GM19025 (cell line): ENCODE measurements at regions not wholly inside any gene's neighbourhood (a gene's known extent, or its start where the extent isn't known, plus 50 kb on each side); places are given as distances from the start of the nearest gene placed in this dataset.
"Not testable (repeated sequence)": the region's sequence is repeated elsewhere in the genome, so short reads cannot be mapped to it uniquely, and the experiment has no call there.

Source experiments
- ATAC-seq: cut with Tn5 transposase; IDR thresholded peaks from one replicate; pipeline ENCODE4 v1.9.1; 2021; ENCODE audit warnings: mild to moderate bottlenecking, low read depth, moderate library complexity; ENCODE audit not compliant: unreplicated experiment

GRCh38 chr4:112077743-112078142, 67.5 kb upstream of the FAM241A start:
- no peak for ATAC-seq

- ATAC-seq: no peak
Measured at GRCh38 chr4:112082954-112083586, 62.2 kb upstream of the FAM241A start.

GRCh38 chr4:112083587-112084347, 61.5 kb upstream of the FAM241A start:
- no peak for ATAC-seq

- no peak for ATAC-seq
Measured at GRCh38 chr4:112085156-112086035, 59.9 kb upstream of the FAM241A start.

GRCh38 chr4:112086036-112086434, 59.2 kb upstream of the FAM241A start:
- no peak for ATAC-seq

- not testable (repeated sequence) for ATAC-seq
Measured at GRCh38 chr4:112086661-112087060, 58.6 kb upstream of the FAM241A start.

GRCh38 chr4:112092330-112092729, 52.9 kb upstream of the FAM241A start:
- not testable (repeated sequence) for ATAC-seq

GRCh38 chr4:112093636-112094202, 51.5 kb upstream of the FAM241A start:
- ATAC-seq: no peak

GRCh38 chr4:112094330-112094729, 50.9 kb upstream of the FAM241A start:
- ATAC-seq: no peak
